Right cardiac atrium (tissue), 5 donors: ENCODE measurements at regions not wholly inside any gene's neighbourhood (a gene's known extent, or its start where the extent isn't known, plus 50 kb on each side); places are given as distances from the start of the nearest gene placed in this dataset.
A peak's percentile ranks its signal among the peaks of the same experiment; 100 is the strongest.

Experiments
- ATAC-seq, 2 donors: fragments of 200-7000 bp; cut with Tn5 transposase; one replicate each; pipeline versions ENCODE4 v1.8.0 to v1.9.1; 2020; ENCODE audit warnings: moderate library complexity in 2 of 2, mild to moderate bottlenecking in 1 of 2
- DNase-seq, 3 donors: peaks; one replicate each; pipeline ENCODE4 v3.0.0-alpha.2; 2020
- H3K27ac ChIP-seq: one replicate; pipeline ENCODE4 v1.5.1; 2013; ENCODE audit warnings: mild to moderate bottlenecking, low read length, control low read depth, moderate library complexity
- H3K27me3 ChIP-seq: one replicate; pipeline ENCODE4 v1.6.1; 2013; ENCODE audit not compliant: control insufficient read depth, insufficient read depth
- H3K4me1 ChIP-seq: one replicate; pipeline ENCODE4 v1.6.1; 2013; ENCODE audit warnings: low read length; ENCODE audit not compliant: control insufficient read depth, insufficient read depth
- H3K4me3 ChIP-seq: one replicate; pipeline ENCODE4 v1.5.1; 2013; ENCODE audit warnings: low read length, control low read depth
- H3K9me3 ChIP-seq: one replicate; pipeline ENCODE4 v1.6.1; 2013; ENCODE audit warnings: low read length; ENCODE audit not compliant: control insufficient read depth
- WGBS: extraction: QIAGEN DNeasy Blood & Tissue Kit; methylation state at CpG from one replicate; pipeline ENCODE4 v1.1.7; 2013; 5-methylcytosine and 5-hydroxymethylcytosine counted together
- intact Hi-C, 4 donors: fragments of 100-400 bp; cut with DNase I; formaldehyde crosslinking; loops; one replicate each; pipeline versions ENCODE4 v1.11.0 to v1.14.0; 2022 to 2023
- donor health status: healthy with polysubstance abuse.
- donor health status: DM: no; HTN: yes; CAD: no.
- donor health status: DM: no; HTN: no; CAD: no.
- donor health status: DM: no; HTN: yes; CAD: no; lungs with severe emphysema.
- donor health status: DM: yes; HTN: yes; CAD: no.

GRCh38 chr12:115146453-115146852, 462.5 kb upstream of the TBX3 start:
- DNase-seq: no peak
- H3K9me3 ChIP-seq: no peaks in the 10 kb centered on the region
- H3K27me3 ChIP-seq: no peaks in the 10 kb centered on the region
- H3K4me1 ChIP-seq: no peaks in the 10 kb centered on the region
- WGBS: 74% methylated on average over 2 of the region's 2 CpGs
- no peak overlapping the region for H3K4me3 ChIP-seq
- intact Hi-C loops: no loop called here
- H3K27ac ChIP-seq: no peak overlapping the region
- no peak for ATAC-seq

GRCh38 chr12:115144425-115144824, 460.4 kb upstream of the TBX3 start:
- 65% methylated on average over 2 of the region's 2 CpGs for WGBS
- ATAC-seq (no peak), DNase-seq (no peak)
- Histone ChIP-seq H3K4me3 (no peak overlapping the region), H3K27ac (no peak overlapping the region), H3K9me3 (no peaks in the 10 kb centered on the region), H3K27me3 (no peaks in the 10 kb centered on the region), H3K4me1 (no peaks in the 10 kb centered on the region)
- intact Hi-C loops: no loop called here

GRCh38 chr12:115140981-115141655, 457.1 kb upstream of the TBX3 start:
- 85% methylated on average over 4 of the region's 4 CpGs for WGBS

GRCh38 chr12:115137812-115138521, 454.0 kb upstream of the TBX3 start:
- no peaks in the 10 kb centered on the region for H3K4me1 ChIP-seq
- 91% methylated on average over 12 of the region's 12 CpGs for WGBS
- H3K9me3 ChIP-seq: no peaks in the 10 kb centered on the region
- DNase-seq (peak in 1 of 3 donors; percentile 29), ATAC-seq (no peak)
- intact Hi-C loops: no loop called here
- H3K27ac ChIP-seq: no peak overlapping the region
- H3K27me3 ChIP-seq: no peaks in the 10 kb centered on the region
- H3K4me3 ChIP-seq: no peak overlapping the region

More at GRCh38 chr12:115140981-115141655, 457.1 kb upstream of the TBX3 start:
- ATAC-seq: no peak
- no peaks in the 10 kb centered on the region for H3K27me3 ChIP-seq
- no peaks in the 10 kb centered on the region for H3K9me3 ChIP-seq
- intact Hi-C loops: no loop called here
- no peaks in the 10 kb centered on the region for H3K4me1 ChIP-seq
- DNase-seq: no peak
- H3K4me3 ChIP-seq: no peak overlapping the region
- H3K27ac ChIP-seq: no peak overlapping the region

GRCh38 chr12:115135800-115136211, 451.8 kb upstream of the TBX3 start:
- Histone ChIP-seq H3K27ac (peak overlapping the region; percentile 21), H3K4me3 (no peak overlapping the region), H3K27me3 (no peaks in the 10 kb centered on the region), H3K9me3 (no peaks in the 10 kb centered on the region), H3K4me1 (no peaks in the 10 kb centered on the region)
- peak; percentile 79 to 93 (median 91) for DNase-seq
- ATAC-seq: peak; percentile 94 to 98
- 26% methylated on average over 8 of the region's 8 CpGs for WGBS
- intact Hi-C loops: no loop called here

- no peak overlapping the region for H3K27ac ChIP-seq
- H3K4me3 ChIP-seq: no peak overlapping the region
- intact Hi-C loops: no loop called here
- H3K9me3 ChIP-seq: no peaks in the 10 kb centered on the region
- no peak for ATAC-seq
- H3K4me1 ChIP-seq: no peaks in the 10 kb centered on the region
- 84% methylated on average over 1 of the region's 1 CpG for WGBS
- no peak for DNase-seq
- no peaks in the 10 kb centered on the region for H3K27me3 ChIP-seq
Measured at GRCh38 chr12:115134298-115134697, 450.3 kb upstream of the TBX3 start.

- no peak for ATAC-seq
- WGBS: 93% methylated on average over 3 of the region's 3 CpGs
Measured at GRCh38 chr12:115132905-115133304, 448.9 kb upstream of the TBX3 start.

GRCh38 chr12:115132145-115132544, 448.2 kb upstream of the TBX3 start:
- WGBS: 83% methylated on average over 3 of the region's 3 CpGs
- no peaks in the 10 kb centered on the region for H3K4me1 ChIP-seq
- DNase-seq (no peak), ATAC-seq (no peak)
- intact Hi-C loops: no loop called here
- no peak overlapping the region for H3K27ac ChIP-seq
- H3K27me3 ChIP-seq: no peaks in the 10 kb centered on the region
- no peaks in the 10 kb centered on the region for H3K9me3 ChIP-seq
- no peak overlapping the region for H3K4me3 ChIP-seq

More at GRCh38 chr12:115132905-115133304, 448.9 kb upstream of the TBX3 start:
- no peaks in the 10 kb centered on the region for H3K4me1 ChIP-seq
- H3K27ac ChIP-seq: no peak overlapping the region
- no peaks in the 10 kb centered on the region for H3K9me3 ChIP-seq
- no peak for DNase-seq
- no peaks in the 10 kb centered on the region for H3K27me3 ChIP-seq
- no peak overlapping the region for H3K4me3 ChIP-seq
- intact Hi-C loops: no loop called here

GRCh38 chr12:115129727-115130126, 445.8 kb upstream of the TBX3 start:
- no peak overlapping the region for H3K4me3 ChIP-seq
- no peaks in the 10 kb centered on the region for H3K9me3 ChIP-seq
- DNase-seq (no peak), ATAC-seq (no peak)
- no peaks in the 10 kb centered on the region for H3K4me1 ChIP-seq
- H3K27ac ChIP-seq: no peak overlapping the region
- no peaks in the 10 kb centered on the region for H3K27me3 ChIP-seq
- WGBS: 77% methylated on average over 1 of the region's 1 CpG
- intact Hi-C loops: no loop called here

- ATAC-seq (no peak), DNase-seq (no peak)
- no peaks in the 10 kb centered on the region for H3K4me1 ChIP-seq
- no peak overlapping the region for H3K27ac ChIP-seq
- H3K27me3 ChIP-seq: no peaks in the 10 kb centered on the region
- intact Hi-C loops: no loop called here
- no peaks in the 10 kb centered on the region for H3K9me3 ChIP-seq
- H3K4me3 ChIP-seq: no peak overlapping the region
Measured at GRCh38 chr12:115121053-115121452, 437.1 kb upstream of the TBX3 start.

GRCh38 chr12:115118177-115118724, 434.3 kb upstream of the TBX3 start:
- intact Hi-C loops: no loop called here
- H3K27me3 ChIP-seq: no peaks in the 10 kb centered on the region
- H3K4me1 ChIP-seq: no peaks in the 10 kb centered on the region
- H3K27ac ChIP-seq: no peak overlapping the region
- no peak overlapping the region for H3K4me3 ChIP-seq
- DNase-seq (no peak), ATAC-seq (no peak)
- H3K9me3 ChIP-seq: no peaks in the 10 kb centered on the region
- WGBS: 87% methylated on average over 3 of the region's 3 CpGs
